HG03442 (cell line): ENCODE measurements at regions not wholly inside any gene's neighbourhood (a gene's known extent, or its start where the extent isn't known, plus 50 kb on each side); places are given as distances from the start of the nearest gene placed in this dataset.
"Not testable (repeated sequence)": the region's sequence is repeated elsewhere in the genome, so short reads cannot be mapped to it uniquely, and the experiment has no call there.

ENCODE experiments used
- ATAC-seq: cut with Tn5 transposase; IDR thresholded peaks from one replicate; pipeline ENCODE4 v1.9.1; 2021; ENCODE audit warnings: mild to moderate bottlenecking, moderate library complexity; ENCODE audit not compliant: unreplicated experiment

GRCh38 chr3:88000853-88001252 is 58.0 kb downstream of the CGGBP1 start:
- no peak for ATAC-seq

GRCh38 chr3:87997966-87998365 is 60.8 kb downstream of the CGGBP1 start:
- no peak for ATAC-seq

GRCh38 chr3:87997298-87997697 is 61.5 kb downstream of the CGGBP1 start:
- ATAC-seq, result peak; percentile 88

- no peak for ATAC-seq
These were observed 61.9 kb downstream of the CGGBP1 start for GRCh38 chr3:87996882-87997281.

- no peak for ATAC-seq
These were observed 65.2 kb downstream of the CGGBP1 start for GRCh38 chr3:87993566-87993965.

- ATAC-seq, result no peak
These were observed 70.9 kb downstream of the CGGBP1 start for GRCh38 chr3:87987952-87988351.

GRCh38 chr3:87982421-87982820 is 76.4 kb downstream of the CGGBP1 start:
- ATAC-seq, result no peak

GRCh38 chr3:87979527-87979926 is 79.3 kb downstream of the CGGBP1 start:
- no peak for ATAC-seq

GRCh38 chr3:87977765-87978164 is 81.0 kb downstream of the CGGBP1 start:
- no peak for ATAC-seq

GRCh38 chr3:87975716-87976115 is 83.1 kb downstream of the CGGBP1 start:
- no peak for ATAC-seq

- ATAC-seq, result no peak
These were observed 84.9 kb downstream of the CGGBP1 start for GRCh38 chr3:87973906-87974305.

GRCh38 chr3:87969620-87970019 is 89.2 kb downstream of the CGGBP1 start:
- ATAC-seq, result no peak

GRCh38 chr3:87968668-87969067 is 90.1 kb downstream of the CGGBP1 start:
- no peak for ATAC-seq

- no peak for ATAC-seq
These were observed 100.5 kb downstream of the CGGBP1 start for GRCh38 chr3:87958289-87958688.

GRCh38 chr3:87957575-87957974 is 101.2 kb downstream of the CGGBP1 start:
- no peak for ATAC-seq

GRCh38 chr3:87949879-87950208 is 109.0 kb downstream of the CGGBP1 start:
- ATAC-seq, result no peak

GRCh38 chr3:87949189-87949878 is 109.5 kb downstream of the CGGBP1 start:
- ATAC-seq, result peak; percentile 87

- not testable (repeated sequence) for ATAC-seq
These were observed 112.8 kb downstream of the CGGBP1 start for GRCh38 chr3:87946007-87946406.

- not testable (repeated sequence) for ATAC-seq
These were observed 116.5 kb downstream of the CGGBP1 start for GRCh38 chr3:87942256-87942655.

- ATAC-seq, result no peak
These were observed 134.3 kb downstream of the CGGBP1 start for GRCh38 chr3:87924485-87924884.

- no peak for ATAC-seq
These were observed 138.3 kb downstream of the CGGBP1 start for GRCh38 chr3:87920549-87920948.

- ATAC-seq, result no peak
These were observed 157.7 kb downstream of the CGGBP1 start for GRCh38 chr3:87901141-87901540.

- no peak for ATAC-seq
These were observed 158.7 kb downstream of the CGGBP1 start for GRCh38 chr3:87900061-87900460.
